IMR-90 (cell line): ENCODE measurements at regions not wholly inside any gene's neighbourhood (a gene's known extent, or its start where the extent isn't known, plus 50 kb on each side); places are given as distances from the start of the nearest gene placed in this dataset.

Experiments
- ATAC-seq: fragments of 200-7000 bp; cut with Tn5 transposase; 2 replicates; pipeline ENCODE4 v1.9.1; 2020; ENCODE audit warnings: low read depth, mild to moderate bottlenecking, moderate library complexity
- BruUV-seq: library from RNA; stranded (reverse); fragments of 400-500 nt; replicated peaks from 2 replicates; lab custom pipeline; 2021; lab: Mats Ljungman, UMichigan
- CTCF ChIA-PET: fragments of 300-600 bp; formaldehyde crosslinking; extraction: SDS; loops from one replicate; lab custom pipeline; 2021; ENCODE audit warnings: antibody characterized with exemption; lab: Yijun Ruan, JAX
- POLR2A ChIA-PET: fragments of 300-600 bp; sonication (Branson Sonifier 250); formaldehyde crosslinking; loops from one replicate; lab custom pipeline; 2022; ENCODE audit warnings: antibody characterized with exemption; ENCODE audit not compliant: unreplicated experiment; lab: Charles Lee
- DNase-seq: peaks from one replicate; pipeline ENCODE4 v3.0.0; 2013
- H2AFZ ChIP-seq: replicated peaks from 2 replicates; pipeline ENCODE3; 2013; ENCODE audit warnings: low read length, mild to moderate bottlenecking; ENCODE audit not compliant: poor library complexity
- H2AK5ac ChIP-seq: 2 replicates; pipeline ENCODE4 v1.6.1; 2013; ENCODE audit warnings: low read depth, low read length, inconsistent platforms
- H2AK9ac ChIP-seq: replicated peaks from 2 replicates; pipeline ENCODE3; 2013; ENCODE audit warnings: mild to moderate bottlenecking, low read depth, low read length, moderate library complexity; ENCODE audit not compliant: poor library complexity
- H2BK120ac ChIP-seq: 2 replicates; pipeline ENCODE4 v1.6.1; 2013; ENCODE audit warnings: low read depth, low read length, inconsistent platforms
- H2BK15ac ChIP-seq: 3 replicates; pipeline ENCODE4 v1.6.1; 2013; ENCODE audit warnings: low read depth, low read length, inconsistent platforms
- H2BK20ac ChIP-seq: 2 replicates; pipeline ENCODE4 v1.6.1; 2013; ENCODE audit warnings: low read depth, mild to moderate bottlenecking, inconsistent platforms, low read length, moderate library complexity
- H2BK5ac ChIP-seq: 2 replicates; pipeline ENCODE4 v1.6.1; 2013; ENCODE audit warnings: mild to moderate bottlenecking, low read depth, low read length, inconsistent platforms; ENCODE audit not compliant: poor library complexity, severe bottlenecking
- H3K14ac ChIP-seq: replicated peaks from 2 replicates; pipeline ENCODE4 v1.6.1; 2013; ENCODE audit warnings: low read depth, low read length, inconsistent platforms
- H3K18ac ChIP-seq: 2 replicates; pipeline ENCODE4 v1.6.1; 2013; ENCODE audit warnings: low read depth, low read length, control low read depth
- H3K23ac ChIP-seq: 2 replicates; pipeline ENCODE4 v1.6.1; 2013; ENCODE audit warnings: low read depth, low read length, inconsistent platforms
- H3K27ac ChIP-seq: 2 replicates; pipeline ENCODE4 v1.5.1; 2013; ENCODE audit warnings: mild to moderate bottlenecking, control low read depth, low read length; ENCODE audit not compliant: insufficient read depth
- H3K27me3 ChIP-seq: 2 replicates; pipeline ENCODE4 v1.6.1; 2013; ENCODE audit warnings: low read length; ENCODE audit not compliant: control insufficient read depth, insufficient read depth
- H3K36me3 ChIP-seq: 2 replicates; pipeline ENCODE4 v1.6.1; 2013; ENCODE audit warnings: low read length, mixed read lengths; ENCODE audit not compliant: control insufficient read depth, insufficient read depth
- H3K4ac ChIP-seq: 2 replicates; pipeline ENCODE4 v1.6.1; 2013; ENCODE audit warnings: low read depth, low read length, inconsistent platforms
- H3K4me1 ChIP-seq: 2 replicates; pipeline ENCODE4 v1.6.1; 2013; ENCODE audit warnings: low read length, mixed read lengths; ENCODE audit not compliant: control insufficient read depth, insufficient read depth
- H3K4me2 ChIP-seq: 2 replicates; pipeline ENCODE4 v1.6.1; 2013; ENCODE audit warnings: low read depth, mild to moderate bottlenecking, control low read depth, low read length, moderate library complexity
- H3K4me3 ChIP-seq: 2 replicates; pipeline ENCODE4 v1.5.1; 2013; ENCODE audit warnings: low read depth, mild to moderate bottlenecking, control low read depth, low read length, moderate library complexity; ENCODE audit not compliant: insufficient read depth
- H3K56ac ChIP-seq: 2 replicates; pipeline ENCODE4 v1.6.1; 2013; ENCODE audit warnings: low read length, inconsistent platforms; ENCODE audit not compliant: insufficient read depth; ENCODE audit errors: extremely low read depth
- H3K79me1 ChIP-seq, 2 experiments: 2 replicates each; pipeline ENCODE4 v1.6.1; 2013; ENCODE audit warnings: low read length in 2 of 2, inconsistent platforms in 1 of 2, low read depth in 1 of 2
- H3K9ac ChIP-seq: 2 replicates; pipeline ENCODE4 v1.6.1; 2013; ENCODE audit warnings: low read depth, low read length, control low read depth
- H3K9me1 ChIP-seq: 2 replicates; pipeline ENCODE4 v1.6.1; 2013; ENCODE audit warnings: low read length, inconsistent platforms; ENCODE audit not compliant: insufficient read depth
- H3K9me3 ChIP-seq: 2 replicates; pipeline ENCODE4 v1.6.1; 2013; ENCODE audit warnings: low read length; ENCODE audit not compliant: control insufficient read depth, insufficient read depth
- H4K20me1 ChIP-seq: 2 replicates; pipeline ENCODE4 v1.6.1; 2013; ENCODE audit warnings: low read length, inconsistent platforms; ENCODE audit not compliant: insufficient read depth
- H4K5ac ChIP-seq: 2 replicates; pipeline ENCODE4 v1.6.1; 2013; ENCODE audit warnings: mild to moderate bottlenecking, low read depth, low read length, control low read depth
- H4K8ac ChIP-seq, 2 experiments: 2 replicates each; pipeline ENCODE4 v1.6.1; 2013; ENCODE audit warnings: low read depth in 2 of 2, low read length in 2 of 2, control low read depth in 1 of 2, inconsistent platforms in 1 of 2
- H4K91ac ChIP-seq: 2 replicates; pipeline ENCODE4 v1.6.1; 2013; ENCODE audit warnings: low read depth, low read length, inconsistent platforms; ENCODE audit not compliant: insufficient read depth
- CHD1 ChIP-seq: IDR thresholded peaks from 2 replicates; pipeline ENCODE4 v1.6.1; 2012; ENCODE audit warnings: low read depth, low read length, improper control_type of control experiment
- MAZ ChIP-seq: IDR thresholded peaks from 2 replicates; pipeline ENCODE4 v1.6.1; 2012; ENCODE audit warnings: low read depth, mild to moderate bottlenecking, low read length, improper control_type of control experiment, moderate library complexity, borderline replicate concordance
- MXI1 ChIP-seq: IDR thresholded peaks from 2 replicates; pipeline ENCODE4 v1.6.1; 2012; ENCODE audit warnings: low read depth, mild to moderate bottlenecking, low read length, moderate library complexity, borderline replicate concordance
- NFE2L2 ChIP-seq: fragments of 150-350 bp; IDR thresholded peaks from 2 replicates; pipeline ENCODE4 v1.6.1; 2016; ENCODE audit warnings: low read depth, mild to moderate bottlenecking, low read length
- POLR2A ChIP-seq: IDR thresholded peaks from 2 replicates; pipeline ENCODE4 v1.6.1; 2012; ENCODE audit warnings: mild to moderate bottlenecking, low read depth, low read length
- RFX5 ChIP-seq: IDR thresholded peaks from 2 replicates; pipeline ENCODE4 v1.8.0; 2012; ENCODE audit warnings: low read depth, mild to moderate bottlenecking, low read length, moderate library complexity
- USF2 ChIP-seq: fragments of 150-350 bp; IDR thresholded peaks from 2 replicates; pipeline ENCODE4 v1.6.1; 2017; ENCODE audit warnings: mild to moderate bottlenecking, antibody characterized with exemption, low read length, low read depth
- WGBS, 2 experiments: methylation state at CpG; one replicate each; pipeline versions ENCODE4 v1.1.5 to v1.1.7; 2013; ENCODE audit warnings: missing lambda C conversion rate in 2 of 2; ENCODE audit not compliant: insufficient read length in 1 of 2; ENCODE audit errors: extremely low coverage in 2 of 2; 5-methylcytosine and 5-hydroxymethylcytosine counted together
- dilution Hi-C: fragments of 300-500 bp; cut with HindIII; formaldehyde crosslinking; loops from one replicate; pipeline ENCODE4 v1.14.3; 2018; ENCODE audit warnings: low sequenced_read_pairs; ENCODE audit not compliant: unreplicated experiment
- in situ Hi-C: fragments of 300-500 bp; cut with MboI; formaldehyde crosslinking; loops from 3 replicates; pipeline ENCODE4 v1.14.3; 2019; ENCODE audit warnings: low sequenced_read_pairs, inconsistent platforms, mixed read lengths
- intact Hi-C: fragments of 100-400 bp; cut with micrococcal nuclease; formaldehyde crosslinking; loops from 2 replicates; pipeline ENCODE4 v1.10.0; 2022

GRCh38 chr3:117754841-117755240 is 1045.3 kb downstream of the TUSC7 start:
- POLR2A ChIA-PET = no interaction called here
- H2AK9ac ChIP-seq = no peak overlapping the region
- no peak for TF ChIP-seq MXI1
- no peak for TF ChIP-seq NFE2L2
- TF ChIP-seq RFX5 = no peak
- TF ChIP-seq MAZ = no peak
- TF ChIP-seq USF2 = no peak
- no peak for TF ChIP-seq CHD1
- TF ChIP-seq POLR2A = no peak

More at GRCh38 chr3:117754841-117755240, 1045.3 kb downstream of the TUSC7 start:
- no peak overlapping the region for H3K27ac ChIP-seq
- H4K91ac ChIP-seq = no peak overlapping the region
- no peak overlapping the region for H2AFZ ChIP-seq
- H4K20me1 ChIP-seq = no peaks in the 10 kb centered on the region
- in situ Hi-C loops (no loop called here), dilution Hi-C loops (no loop called here), intact Hi-C loops (no loop called here)
- H3K4me2 ChIP-seq = no peak overlapping the region
- H3K14ac ChIP-seq = no peak overlapping the region
- CTCF ChIA-PET = no interaction called here
- H3K9me3 ChIP-seq = no peaks in the 10 kb centered on the region
- no peak overlapping the region for H3K4me3 ChIP-seq
- H4K8ac ChIP-seq = no peak overlapping the region
- no peak overlapping the region for H2BK15ac ChIP-seq
- H3K23ac ChIP-seq = no peak overlapping the region
- no peaks in the 10 kb centered on the region for H3K36me3 ChIP-seq
- no peak overlapping the region for H2BK5ac ChIP-seq
- no peak overlapping the region for H2BK20ac ChIP-seq
- H4K5ac ChIP-seq = no peak overlapping the region
- no peak for DNase-seq
- H3K4me1 ChIP-seq = peaks cover 2% of the 10 kb centered on the region; the same call in 1 of the 2 replicates
- H2BK120ac ChIP-seq = no peak overlapping the region
- no peaks in the 10 kb centered on the region for H3K27me3 ChIP-seq
- peaks cover 0 to 5% of the 10 kb centered on the region in 2 experiments; a peak in 1 of 4 replicates for H3K79me1 ChIP-seq
- no peaks in the 10 kb centered on the region for H3K9me1 ChIP-seq
- H3K56ac ChIP-seq = no peak overlapping the region
- no peak overlapping the region for H3K9ac ChIP-seq
- WGBS, 2 experiments = no CpG with 5 or more reads among the region's 2 CpGs
- H2AK5ac ChIP-seq = no peak overlapping the region
- no peak overlapping the region for H3K18ac ChIP-seq
- BruUV-seq = no TSS peak
- ATAC-seq = no peak
- no peak overlapping the region for H3K4ac ChIP-seq
